HG02623 (cell line): ENCODE measurements at regions not wholly inside any gene's neighbourhood (a gene's known extent, or its start where the extent isn't known, plus 50 kb on each side); places are given as distances from the start of the nearest gene placed in this dataset.
A peak's percentile ranks its signal among the peaks of the same experiment; 100 is the strongest.
"Not testable (repeated sequence)": the region's sequence is repeated elsewhere in the genome, so short reads cannot be mapped to it uniquely, and the experiment has no call there.

ENCODE experiments used
- ATAC-seq: cut with Tn5 transposase; IDR thresholded peaks from one replicate; pipeline ENCODE4 v1.9.1; 2021; ENCODE audit warnings: moderate library complexity; ENCODE audit not compliant: unreplicated experiment

DNA sequence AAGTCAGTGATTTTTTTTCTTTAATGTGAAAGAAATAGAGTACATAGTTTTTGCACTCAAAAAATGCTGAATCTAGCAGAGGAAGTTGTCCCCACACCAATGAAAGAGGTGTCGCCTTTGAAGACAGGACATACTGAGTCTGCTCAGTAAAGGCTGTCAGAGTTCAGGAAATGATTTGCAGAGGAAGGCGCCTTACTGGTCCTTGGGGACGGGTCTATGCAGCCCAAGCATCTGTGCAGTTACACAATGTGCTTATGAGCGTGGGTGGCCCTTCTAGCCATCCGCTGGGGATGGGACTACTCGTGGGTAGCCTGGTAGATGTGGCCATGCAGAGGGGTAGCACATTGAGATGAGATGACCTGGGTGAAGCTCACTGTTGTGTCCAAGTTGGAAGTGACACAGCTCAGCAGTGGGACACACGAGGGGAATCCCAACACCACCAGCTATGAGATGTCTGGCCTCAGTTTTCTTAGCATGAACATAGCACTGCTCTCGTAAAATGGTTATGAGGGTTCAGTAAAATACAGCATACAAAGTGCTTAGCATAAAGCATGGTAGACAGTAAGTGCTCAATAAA lies 116.5 kb upstream of the RBPJ start:
- no peak for ATAC-seq

DNA sequence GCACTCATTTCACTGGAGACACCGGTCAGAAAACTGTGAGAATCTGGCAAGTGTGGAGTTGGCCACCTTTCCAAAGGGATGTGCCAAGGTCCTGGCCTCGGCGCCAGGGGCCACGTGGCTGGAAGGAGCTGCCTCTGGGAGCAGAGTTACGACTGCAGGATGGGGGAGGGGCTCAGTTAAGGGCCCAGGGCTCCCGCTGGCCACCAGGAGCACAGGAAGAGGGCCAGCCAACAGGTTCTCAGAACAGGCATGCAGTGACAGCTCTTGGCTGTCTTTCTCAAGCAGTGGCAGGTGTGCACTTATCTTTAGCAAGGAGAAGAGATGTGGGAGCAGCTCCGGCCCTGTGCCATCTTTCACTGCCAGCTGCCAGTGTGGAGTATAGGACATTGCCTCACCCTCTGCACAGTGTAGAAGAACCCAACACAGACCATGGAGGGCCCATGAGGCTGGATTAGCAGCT lies 115.9 kb upstream of the RBPJ start:
- ATAC-seq = no peak

GRCh38 chr4:26206339-26206738 lies 114.5 kb upstream of the RBPJ start:
- no peak for ATAC-seq

- no peak for ATAC-seq
These were observed 113.8 kb upstream of the RBPJ start for GRCh38 chr4:26206999-26207398.

GRCh38 chr4:26207631-26208030 lies 113.2 kb upstream of the RBPJ start:
- ATAC-seq = no peak

DNA sequence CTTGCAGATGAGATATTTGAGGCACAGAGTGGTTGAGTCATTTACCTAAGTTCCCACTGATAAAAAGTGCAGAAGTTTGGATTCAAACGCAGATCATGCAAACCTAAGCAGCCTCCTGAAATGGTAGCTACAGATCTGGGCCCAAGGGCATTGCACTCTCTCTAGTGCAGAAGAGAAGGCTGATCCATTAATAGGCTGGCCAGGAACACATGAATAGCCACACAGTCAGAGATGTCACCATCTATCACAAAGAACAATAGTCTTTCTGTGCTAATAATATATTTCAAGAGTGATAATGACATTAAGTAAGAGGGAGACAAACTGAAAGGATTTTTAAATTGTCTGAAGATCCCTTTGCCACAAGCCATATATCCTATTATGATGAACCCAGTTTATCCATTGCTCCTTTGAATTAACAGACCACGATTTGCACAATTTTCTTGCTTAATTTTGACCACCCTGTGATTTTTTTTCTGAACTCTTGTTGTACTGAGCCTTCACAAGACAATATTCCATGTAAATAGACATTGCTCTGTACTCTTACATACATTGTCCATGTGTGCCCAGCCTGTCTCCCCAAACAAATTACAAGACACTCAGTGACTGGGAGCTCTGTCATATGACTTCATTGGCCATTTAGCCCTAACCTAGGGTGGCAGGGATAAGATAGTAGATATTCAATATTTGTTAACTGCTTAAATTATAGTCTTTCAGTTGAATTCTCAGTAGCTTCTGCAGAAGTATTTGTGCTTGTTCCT lies 112.4 kb upstream of the RBPJ start:
- ATAC-seq = no peak

GRCh38 chr4:26209378-26209777 lies 111.4 kb upstream of the RBPJ start:
- not testable (repeated sequence) for ATAC-seq

GRCh38 chr4:26212528-26212927 lies 108.3 kb upstream of the RBPJ start:
- no peak for ATAC-seq

DNA sequence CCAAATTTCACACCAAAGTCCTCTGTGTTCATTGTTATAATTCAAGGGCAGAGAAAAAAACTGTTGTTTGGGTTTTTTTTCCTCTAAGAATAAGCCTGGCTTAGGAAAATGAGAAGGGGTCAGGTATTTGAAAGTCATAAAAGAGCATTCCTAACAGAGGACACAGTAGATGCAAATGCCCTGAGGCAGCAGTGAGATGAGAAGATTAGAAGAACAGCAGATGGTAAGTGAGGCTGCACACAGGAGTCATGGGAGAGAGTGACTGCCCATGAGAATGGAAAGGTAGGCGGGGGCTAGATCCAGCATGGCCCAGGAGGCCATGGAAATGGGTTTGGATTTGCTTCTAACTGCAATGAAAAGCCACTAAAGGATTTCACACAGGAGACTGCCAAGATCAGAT lies 107.5 kb upstream of the RBPJ start:
- ATAC-seq = no peak

- no peak for ATAC-seq
These were observed 105.8 kb upstream of the RBPJ start for GRCh38 chr4:26214994-26215393.

GRCh38 chr4:26215725-26216124 lies 105.1 kb upstream of the RBPJ start:
- ATAC-seq = no peak

- no peak for ATAC-seq
These were observed 103.3 kb upstream of the RBPJ start for GRCh38 chr4:26217481-26217880.

- peak; percentile 84 for ATAC-seq
These were observed 102.7 kb upstream of the RBPJ start for GRCh38 chr4:26217961-26218676.

- ATAC-seq = peak; percentile 26
These were observed 101.9 kb upstream of the RBPJ start for GRCh38 chr4:26218677-26219605.

GRCh38 chr4:26220696-26221095 lies 100.1 kb upstream of the RBPJ start:
- no peak for ATAC-seq

DNA sequence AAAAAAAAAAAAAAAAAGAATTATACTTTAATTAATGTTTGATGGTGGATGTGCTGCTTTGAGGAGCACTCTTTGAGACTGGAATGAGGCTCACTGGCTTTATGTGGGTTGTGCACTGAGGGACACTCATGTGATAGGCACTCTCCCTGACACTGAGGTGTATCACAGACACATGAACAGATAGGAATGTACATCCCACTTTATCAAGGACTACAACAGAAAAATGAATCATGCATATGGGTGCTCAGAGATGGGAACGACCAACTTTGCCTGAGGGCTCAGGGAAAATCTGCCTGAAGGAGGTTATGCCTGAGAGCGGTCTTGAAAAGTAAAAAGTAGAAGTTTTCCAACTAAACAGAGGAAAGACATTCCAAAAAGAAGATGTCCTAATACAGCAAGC lies 97.7 kb upstream of the RBPJ start:
- no peak for ATAC-seq

DNA sequence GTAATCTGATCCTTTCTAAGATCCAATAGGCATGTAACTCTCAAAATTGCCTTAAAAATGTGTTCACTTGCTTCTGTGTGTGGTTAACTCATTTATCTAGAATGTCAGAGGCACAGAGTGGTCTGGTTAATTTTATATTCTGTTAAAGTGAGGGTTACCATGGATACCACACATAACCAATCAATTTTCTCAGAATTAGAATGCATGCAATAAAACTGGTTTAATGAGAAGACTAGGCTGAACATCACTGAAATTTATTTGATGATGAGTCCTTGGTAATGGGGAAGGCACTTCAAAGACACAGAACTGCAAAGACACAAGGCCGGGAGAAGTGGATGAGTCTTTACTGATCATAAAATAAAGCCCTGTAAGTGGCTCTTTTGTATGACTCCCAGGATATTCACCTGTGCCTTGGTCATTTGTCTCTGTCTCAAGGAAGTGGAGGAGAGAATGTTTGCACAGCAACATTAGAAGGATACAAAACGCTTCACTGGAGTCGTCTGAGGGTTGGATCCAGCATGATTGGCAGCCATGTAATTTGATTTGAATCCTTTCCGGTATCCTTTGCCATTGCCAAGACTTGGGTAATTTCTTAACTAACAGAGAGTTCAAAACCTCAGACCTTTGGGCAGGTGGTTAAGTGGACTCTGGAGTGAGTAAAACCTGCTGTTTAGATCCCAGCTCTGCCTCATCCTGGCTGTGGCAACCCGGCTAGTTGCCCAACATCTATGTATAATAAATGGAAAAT lies 94.0 kb upstream of the RBPJ start:
- ATAC-seq = no peak

- ATAC-seq = no peak
These were observed 93.1 kb upstream of the RBPJ start for GRCh38 chr4:26227601-26228229.

GRCh38 chr4:26228883-26229282 lies 91.9 kb upstream of the RBPJ start:
- ATAC-seq = no peak

DNA sequence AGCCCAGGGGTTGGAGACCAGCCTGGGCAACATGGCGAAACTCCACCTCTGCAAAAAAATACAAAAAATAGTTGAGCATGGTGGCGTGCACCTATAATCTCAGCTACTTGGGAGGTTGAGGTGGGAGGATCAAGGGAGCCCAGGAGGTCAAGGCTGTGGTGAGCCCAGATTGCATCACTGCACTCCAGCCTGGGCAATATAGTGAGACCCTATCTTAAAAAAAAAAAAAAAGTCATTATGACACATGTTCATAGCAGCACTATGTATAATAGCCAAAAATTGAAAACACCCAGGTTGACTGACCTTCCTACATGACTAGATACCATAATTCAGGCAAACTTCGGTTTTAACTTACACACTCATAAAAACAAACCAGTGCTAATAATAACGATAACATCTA lies 90.8 kb upstream of the RBPJ start:
- no peak for ATAC-seq
